ENCODE measurements at regions not wholly inside any gene's neighbourhood (a gene's known extent, or its start where the extent isn't known, plus 50 kb on each side); places are given as distances from the start of the nearest gene placed in this dataset.

- no peaks in the 10 kb centered on the region for H3K9me3 ChIP-seq
- TF ChIP-seq POLR2AphosphoS5 (IDR thresholded peaks at IDR 0.05) (no peak), POLR2A (IDR thresholded peaks at IDR 0.05) (no peak)
- TF ChIP-seq, protein P1, sequence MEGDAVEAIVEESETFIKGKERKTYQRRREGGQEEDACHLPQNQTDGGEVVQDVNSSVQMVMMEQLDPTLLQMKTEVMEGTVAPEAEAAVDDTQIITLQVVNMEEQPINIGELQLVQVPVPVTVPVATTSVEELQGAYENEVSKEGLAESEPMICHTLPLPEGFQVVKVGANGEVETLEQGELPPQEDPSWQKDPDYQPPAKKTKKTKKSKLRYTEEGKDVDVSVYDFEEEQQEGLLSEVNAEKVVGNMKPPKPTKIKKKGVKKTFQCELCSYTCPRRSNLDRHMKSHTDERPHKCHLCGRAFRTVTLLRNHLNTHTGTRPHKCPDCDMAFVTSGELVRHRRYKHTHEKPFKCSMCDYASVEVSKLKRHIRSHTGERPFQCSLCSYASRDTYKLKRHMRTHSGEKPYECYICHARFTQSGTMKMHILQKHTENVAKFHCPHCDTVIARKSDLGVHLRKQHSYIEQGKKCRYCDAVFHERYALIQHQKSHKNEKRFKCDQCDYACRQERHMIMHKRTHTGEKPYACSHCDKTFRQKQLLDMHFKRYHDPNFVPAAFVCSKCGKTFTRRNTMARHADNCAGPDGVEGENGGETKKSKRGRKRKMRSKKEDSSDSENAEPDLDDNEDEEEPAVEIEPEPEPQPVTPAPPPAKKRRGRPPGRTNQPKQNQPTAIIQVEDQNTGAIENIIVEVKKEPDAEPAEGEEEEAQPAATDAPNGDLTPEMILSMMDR (IDR thresholded peaks at IDR 0.05), result no peak
- intact Hi-C loops (cut with DNase I; ENCODE audit: low total_unique reads), result no loop called here
- no peaks in the 10 kb centered on the region for H3K4me1 ChIP-seq
- DNase-seq (ENCODE audit: low spot score in 2 of 2), result no peak
- H3K4me3 ChIP-seq, result no peak overlapping the region
- H3K27ac ChIP-seq, result no peak overlapping the region
- no peaks in the 10 kb centered on the region for H3K27me3 ChIP-seq
- no peaks in the 10 kb centered on the region for H3K36me3 ChIP-seq
Measured at GRCh38 chr13:105464249-105464648, 1071.2 kb downstream of the EFNB2 start.

DNA sequence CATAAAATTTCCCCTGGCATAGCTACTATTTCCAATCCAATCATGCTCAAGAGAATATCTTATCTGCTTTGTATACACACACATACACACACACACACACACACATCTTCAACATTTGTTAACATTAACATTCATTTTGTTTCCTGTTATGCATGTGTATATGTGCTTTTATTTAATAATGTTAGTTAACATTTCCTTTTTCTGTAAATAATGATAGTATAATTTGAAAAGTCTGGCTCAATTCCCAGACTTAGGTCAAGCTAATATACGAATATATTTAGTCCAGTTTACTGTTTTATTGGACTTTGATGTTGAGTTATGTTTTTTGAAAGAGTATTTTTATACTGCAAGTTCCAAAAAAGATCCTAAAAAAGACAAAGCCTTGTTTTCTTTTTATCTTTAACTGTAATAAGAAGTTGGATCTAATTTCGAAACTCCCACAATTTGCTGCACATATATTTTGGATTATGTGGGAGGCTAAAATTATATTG lies 1072.4 kb downstream of the EFNB2 start:
- no peak for DNase-seq (ENCODE audit: low spot score in 2 of 2)
- intact Hi-C loops (cut with DNase I; ENCODE audit: low total_unique reads), result no loop called here

GRCh38 chr13:105462098-105462497 lies 1073.4 kb downstream of the EFNB2 start:
- H3K27me3 ChIP-seq, result no peaks in the 10 kb centered on the region
- no peak overlapping the region for H3K4me3 ChIP-seq
- H3K9me3 ChIP-seq, result no peaks in the 10 kb centered on the region
- no peak overlapping the region for H3K27ac ChIP-seq
- TF ChIP-seq POLR2A (IDR thresholded peaks at IDR 0.05), result no peak
- TF ChIP-seq, protein P1 (IDR thresholded peaks at IDR 0.05), result no peak
- no peak for TF ChIP-seq POLR2AphosphoS5 (IDR thresholded peaks at IDR 0.05)
- intact Hi-C loops (cut with DNase I; ENCODE audit: low total_unique reads), result no loop called here
- no peaks in the 10 kb centered on the region for H3K4me1 ChIP-seq
- DNase-seq (ENCODE audit: low spot score in 2 of 2), result no peak
- no peaks in the 10 kb centered on the region for H3K36me3 ChIP-seq

More for the DNA sequence above, 1072.4 kb downstream of the EFNB2 start:
- no peak for TF ChIP-seq POLR2AphosphoS5 (IDR thresholded peaks at IDR 0.05)
- TF ChIP-seq, protein P1 (IDR thresholded peaks at IDR 0.05), result no peak
- TF ChIP-seq POLR2A (IDR thresholded peaks at IDR 0.05), result no peak
- H3K36me3 ChIP-seq, result no peaks in the 10 kb centered on the region
- H3K27ac ChIP-seq, result no peak overlapping the region
- no peaks in the 10 kb centered on the region for H3K9me3 ChIP-seq
- H3K4me3 ChIP-seq, result no peak overlapping the region
- no peaks in the 10 kb centered on the region for H3K27me3 ChIP-seq
- no peaks in the 10 kb centered on the region for H3K4me1 ChIP-seq

DNA sequence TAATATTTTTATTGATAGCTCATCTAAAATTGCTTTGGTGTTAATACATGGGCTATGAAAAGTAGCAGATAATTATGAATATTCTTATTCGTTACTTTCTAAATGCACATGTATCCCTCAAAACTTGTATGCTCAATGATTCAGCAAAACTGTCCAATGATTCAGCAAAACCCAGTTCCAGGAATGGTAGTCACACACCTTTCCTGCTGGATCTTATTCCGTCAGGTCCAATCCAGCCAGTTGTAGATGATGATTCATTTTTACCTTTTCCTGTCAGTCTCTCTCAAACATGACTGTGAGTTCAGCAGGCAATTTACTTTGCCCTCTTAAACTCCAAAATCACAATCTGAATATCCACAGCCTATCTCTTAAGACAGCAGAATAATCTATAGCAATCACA lies 1082.6 kb downstream of the EFNB2 start:
- TF ChIP-seq POLR2A (IDR thresholded peaks at IDR 0.05), result no peak
- TF ChIP-seq POLR2AphosphoS5 (IDR thresholded peaks at IDR 0.05), result no peak
- TF ChIP-seq, protein P1 (IDR thresholded peaks at IDR 0.05), result no peak
- no peak overlapping the region for H3K4me3 ChIP-seq
- no peaks in the 10 kb centered on the region for H3K27me3 ChIP-seq
- H3K9me3 ChIP-seq, result no peaks in the 10 kb centered on the region
- H3K4me1 ChIP-seq, result no peaks in the 10 kb centered on the region
- H3K36me3 ChIP-seq, result no peaks in the 10 kb centered on the region
- no peak for DNase-seq (ENCODE audit: low spot score in 2 of 2)
- intact Hi-C loops (cut with DNase I; ENCODE audit: low total_unique reads), result no loop called here
- no peak overlapping the region for H3K27ac ChIP-seq

- no peaks in the 10 kb centered on the region for H3K9me3 ChIP-seq
- intact Hi-C loops (cut with DNase I; ENCODE audit: low total_unique reads), result no loop called here
- no peaks in the 10 kb centered on the region for H3K4me1 ChIP-seq
- no peak for DNase-seq (ENCODE audit: low spot score in 2 of 2)
- H3K36me3 ChIP-seq, result no peaks in the 10 kb centered on the region
- TF ChIP-seq POLR2AphosphoS5 (IDR thresholded peaks at IDR 0.05), result no peak
- TF ChIP-seq, protein P1 (IDR thresholded peaks at IDR 0.05), result no peak
- no peak for TF ChIP-seq POLR2A (IDR thresholded peaks at IDR 0.05)
- no peak overlapping the region for H3K4me3 ChIP-seq
- no peak overlapping the region for H3K27ac ChIP-seq
- H3K27me3 ChIP-seq, result no peaks in the 10 kb centered on the region
Measured at GRCh38 chr13:105450784-105451183, 1084.7 kb downstream of the EFNB2 start.

All from breast epithelium (tissue), 4 donors.